ENCODE measurements at regions not wholly inside any gene's neighbourhood (a gene's known extent, or its start where the extent isn't known, plus 50 kb on each side); places are given as distances from the start of the nearest gene placed in this dataset.

- TF ChIP-seq CTCF (IDR thresholded peaks at IDR 0.05; ENCODE audit: low read depth, low read length) (no peak), EZH2phosphoT487 (IDR thresholded peaks at IDR 0.05; ENCODE audit: low read depth) (no peak)
Measured at GRCh38 chr20:11702721-11703518, 214.8 kb upstream of the BTBD3 start.

Data from OCI-LY3 (cell line).